Dendritic cell treated with granulocyte-macrophage colony-stimulating factor and Interleukin-4, amounts not matched to agents 40 ng/mL and 50 ng/mL, for 4 days (primary cell): ENCODE measurements at regions not wholly inside any gene's neighbourhood (a gene's known extent, or its start where the extent isn't known, plus 50 kb on each side); places are given as distances from the start of the nearest gene placed in this dataset.

ENCODE experiments used
- H3K27ac Mint-ChIP-seq: one replicate; pipeline ENCODE4 v1.8.0; 2022; ENCODE audit warnings: mild to moderate bottlenecking, mixed read lengths
- H3K27me3 Mint-ChIP-seq: one replicate; pipeline ENCODE4 v1.8.0; 2022; ENCODE audit warnings: mild to moderate bottlenecking, mixed read lengths
- H3K36me3 Mint-ChIP-seq: one replicate; pipeline ENCODE4 v1.8.0; 2022; ENCODE audit warnings: low read depth, mixed read lengths
- H3K4me1 Mint-ChIP-seq: one replicate; pipeline ENCODE4 v1.8.0; 2022; ENCODE audit warnings: low read depth, mixed read lengths
- H3K4me3 Mint-ChIP-seq: one replicate; pipeline ENCODE4 v1.8.0; 2022; ENCODE audit warnings: mild to moderate bottlenecking, moderate library complexity, mixed read lengths
- H3K9me3 Mint-ChIP-seq: one replicate; pipeline ENCODE4 v1.8.0; 2022; ENCODE audit warnings: mixed read lengths
- intact Hi-C: fragments of 100-400 bp; cut with micrococcal nuclease; formaldehyde crosslinking; loops from one replicate; pipeline ENCODE4 v1.15.0; 2022

DNA sequence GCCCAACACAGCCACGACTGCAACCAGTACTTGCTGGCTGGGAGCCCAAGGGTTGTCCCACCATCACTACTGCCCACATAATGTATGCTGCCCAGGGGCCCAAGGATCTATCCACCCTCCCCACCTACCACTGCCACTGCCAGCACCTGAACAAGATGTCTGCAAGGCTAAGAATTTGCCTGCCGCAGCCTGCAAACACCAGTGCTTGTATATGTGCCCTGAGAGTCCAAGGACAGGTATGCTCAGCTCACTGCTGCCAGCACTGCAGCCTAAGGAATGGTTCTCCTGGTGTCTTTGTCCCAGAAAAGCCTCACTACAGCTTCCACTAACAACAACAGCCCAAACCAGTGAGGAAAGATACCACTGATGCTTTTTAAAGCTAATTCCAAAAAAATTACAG lies 1174.0 kb downstream of the SORCS1 start:
- no peaks in the 10 kb centered on the region for H3K36me3 Mint-ChIP-seq

DNA sequence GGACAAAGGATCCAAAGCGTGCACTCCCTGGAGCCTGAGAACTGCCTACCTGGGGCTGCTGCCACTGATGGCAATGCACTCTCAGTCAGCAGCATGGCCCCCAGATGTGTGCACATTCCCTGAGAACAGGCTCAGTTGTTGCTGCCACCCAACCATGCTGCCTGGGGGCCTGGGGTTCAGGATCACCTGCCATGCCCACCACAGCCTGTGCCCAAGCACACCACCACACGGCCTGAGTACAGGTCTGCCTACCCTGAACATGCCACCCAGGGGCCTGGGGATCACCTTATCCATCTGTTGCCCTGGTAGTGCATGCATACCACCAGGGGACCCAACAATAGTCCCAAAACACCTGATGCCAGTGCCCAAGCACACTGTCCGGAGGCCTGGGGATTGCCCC lies 1174.5 kb downstream of the SORCS1 start:
- intact Hi-C loops = no loop called here
- no peaks in the 10 kb centered on the region for H3K36me3 Mint-ChIP-seq
- H3K27ac Mint-ChIP-seq = no peak overlapping the region
- no peaks in the 10 kb centered on the region for H3K27me3 Mint-ChIP-seq
- H3K4me1 Mint-ChIP-seq = no peaks in the 10 kb centered on the region
- H3K9me3 Mint-ChIP-seq = peaks cover 7% of the 10 kb centered on the region
- H3K4me3 Mint-ChIP-seq = no peak overlapping the region

More for the DNA sequence above, 1174.0 kb downstream of the SORCS1 start:
- H3K27ac Mint-ChIP-seq = no peak overlapping the region
- peaks cover 7% of the 10 kb centered on the region for H3K9me3 Mint-ChIP-seq
- no peaks in the 10 kb centered on the region for H3K4me1 Mint-ChIP-seq
- no peaks in the 10 kb centered on the region for H3K27me3 Mint-ChIP-seq
- intact Hi-C loops = no loop called here
- H3K4me3 Mint-ChIP-seq = no peak overlapping the region

DNA sequence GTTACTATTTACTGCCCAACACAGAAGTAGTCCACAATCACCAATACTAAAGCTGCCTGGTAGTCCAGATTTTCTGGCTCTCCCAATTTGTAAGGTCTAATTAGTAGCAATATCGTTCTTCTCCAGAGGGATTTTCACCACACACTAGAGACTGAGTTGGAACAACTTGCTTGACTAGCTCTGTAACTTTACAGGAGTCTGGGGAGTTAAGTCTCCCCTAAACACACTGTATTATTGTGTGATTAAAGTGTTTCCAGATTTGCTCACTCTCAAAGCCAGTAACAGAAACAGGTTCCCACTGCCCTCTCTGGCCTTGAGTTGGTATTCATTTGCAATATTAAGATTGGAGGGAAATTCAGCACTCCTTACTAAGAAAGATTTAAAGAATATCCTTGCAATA lies 1175.7 kb downstream of the SORCS1 start:
- no peaks in the 10 kb centered on the region for H3K36me3 Mint-ChIP-seq
- H3K27me3 Mint-ChIP-seq = no peaks in the 10 kb centered on the region
- no peak overlapping the region for H3K4me3 Mint-ChIP-seq
- intact Hi-C loops = no loop called here
- H3K27ac Mint-ChIP-seq = no peak overlapping the region
- H3K9me3 Mint-ChIP-seq = peaks cover 7% of the 10 kb centered on the region
- H3K4me1 Mint-ChIP-seq = no peaks in the 10 kb centered on the region

DNA sequence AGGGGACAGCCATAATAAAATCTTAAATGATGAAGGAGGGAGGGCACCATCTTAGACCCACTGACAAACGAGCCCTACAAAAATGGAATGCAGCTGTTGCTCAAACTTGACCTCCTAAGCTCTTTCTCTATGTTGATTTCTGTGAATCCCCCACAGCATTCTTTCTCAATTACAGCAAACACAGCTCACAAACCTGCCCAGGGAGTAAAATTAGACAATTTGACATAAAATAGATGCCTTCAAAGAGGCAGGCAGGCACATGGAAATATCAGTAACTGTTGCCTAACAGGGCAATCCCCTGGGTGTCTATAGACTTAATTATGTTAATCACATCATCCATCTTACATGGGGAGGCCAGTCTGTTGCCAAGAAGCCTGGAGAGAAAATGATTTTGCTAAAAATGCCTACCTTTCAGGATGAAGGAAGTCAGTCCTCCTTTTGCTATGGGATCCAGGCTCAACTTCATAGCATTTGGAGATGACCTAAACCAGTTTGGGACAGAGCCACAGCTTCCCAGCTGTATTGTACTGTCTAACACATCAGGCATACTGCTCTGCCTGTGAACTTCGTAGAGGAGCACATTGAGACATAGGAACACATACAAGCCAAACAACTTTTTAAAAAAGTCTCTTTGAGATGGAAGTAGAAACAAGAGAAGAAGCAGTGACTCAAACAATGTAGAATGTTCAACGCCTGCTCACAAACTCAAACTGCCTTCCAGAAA lies 1177.4 kb downstream of the SORCS1 start:
- Mint-ChIP-seq H3K36me3 (no peaks in the 10 kb centered on the region), H3K9me3 (peaks cover 7% of the 10 kb centered on the region), H3K27me3 (no peaks in the 10 kb centered on the region), H3K4me3 (no peak overlapping the region), H3K4me1 (no peaks in the 10 kb centered on the region), H3K27ac (no peak overlapping the region)
- intact Hi-C loops = no loop called here

DNA sequence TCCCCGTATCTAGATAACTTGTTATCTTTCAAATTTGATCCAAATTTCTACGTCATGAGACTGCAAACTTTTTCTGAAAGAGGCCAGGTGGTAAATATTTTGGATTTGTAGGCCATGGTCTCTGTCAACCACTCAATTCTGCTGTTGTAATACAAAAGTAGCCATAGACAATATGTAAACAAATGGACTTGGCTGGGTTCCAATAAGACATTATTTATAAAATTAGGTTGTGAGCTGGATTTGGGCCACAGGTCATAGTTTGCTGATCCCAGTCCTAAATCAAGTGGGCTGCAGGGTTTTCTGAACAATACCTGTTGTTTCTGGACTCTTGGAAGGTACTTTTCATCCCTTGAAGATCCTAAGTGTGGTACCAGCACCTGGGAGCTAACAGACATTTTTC lies 1178.0 kb downstream of the SORCS1 start:
- intact Hi-C loops = no loop called here
- no peaks in the 10 kb centered on the region for H3K36me3 Mint-ChIP-seq
- peaks cover 7% of the 10 kb centered on the region for H3K9me3 Mint-ChIP-seq
- H3K27me3 Mint-ChIP-seq = no peaks in the 10 kb centered on the region
- H3K27ac Mint-ChIP-seq = no peak overlapping the region
- no peak overlapping the region for H3K4me3 Mint-ChIP-seq
- no peaks in the 10 kb centered on the region for H3K4me1 Mint-ChIP-seq

DNA sequence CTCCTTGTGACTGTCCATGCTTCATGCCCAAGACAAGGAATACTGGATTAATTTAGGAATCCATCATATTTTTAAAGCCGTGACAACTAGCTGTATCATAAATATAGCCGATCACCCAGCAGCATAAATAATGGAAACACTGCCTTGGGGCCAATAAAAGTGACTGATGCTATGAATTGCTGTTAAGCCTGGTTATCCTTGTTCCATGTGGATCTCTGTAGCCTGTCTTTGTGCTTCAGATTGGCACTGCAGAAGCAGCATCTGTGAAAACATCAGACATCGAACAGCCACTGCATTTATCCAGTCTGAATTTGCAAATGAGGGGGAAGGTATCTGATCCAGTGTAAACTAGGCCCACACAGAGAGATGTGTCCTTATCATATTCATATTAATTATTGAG lies 1181.8 kb downstream of the SORCS1 start:
- H3K4me3 Mint-ChIP-seq = no peak overlapping the region
- no peaks in the 10 kb centered on the region for H3K36me3 Mint-ChIP-seq
- no peak overlapping the region for H3K27ac Mint-ChIP-seq
- no peaks in the 10 kb centered on the region for H3K4me1 Mint-ChIP-seq
- intact Hi-C loops = no loop called here
- H3K27me3 Mint-ChIP-seq = no peaks in the 10 kb centered on the region
- peaks cover under 1% of the 10 kb centered on the region for H3K9me3 Mint-ChIP-seq

DNA sequence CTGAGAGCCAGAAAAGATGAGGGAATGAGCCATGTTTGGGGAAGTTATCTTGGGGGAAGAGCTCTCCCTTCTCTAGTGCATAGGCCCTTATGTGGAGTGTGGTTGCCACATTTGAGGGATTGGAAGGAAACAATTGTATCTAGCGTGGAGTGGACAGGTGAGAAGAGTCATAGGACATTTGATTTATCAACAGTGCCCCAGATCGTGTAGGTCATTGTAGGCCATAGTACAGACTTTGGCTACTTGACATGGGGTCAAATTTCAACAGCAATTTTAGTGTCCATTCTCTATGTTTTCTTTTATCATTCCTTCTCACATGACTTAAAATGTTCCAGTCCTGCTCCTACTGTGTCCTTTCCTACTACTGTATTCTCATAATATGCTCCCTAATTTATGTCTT lies 1182.8 kb downstream of the SORCS1 start:
- Mint-ChIP-seq H3K4me3 (no peak overlapping the region), H3K4me1 (no peaks in the 10 kb centered on the region), H3K27me3 (no peaks in the 10 kb centered on the region), H3K36me3 (no peaks in the 10 kb centered on the region), H3K9me3 (no peaks in the 10 kb centered on the region), H3K27ac (no peak overlapping the region)
- intact Hi-C loops = no loop called here

DNA sequence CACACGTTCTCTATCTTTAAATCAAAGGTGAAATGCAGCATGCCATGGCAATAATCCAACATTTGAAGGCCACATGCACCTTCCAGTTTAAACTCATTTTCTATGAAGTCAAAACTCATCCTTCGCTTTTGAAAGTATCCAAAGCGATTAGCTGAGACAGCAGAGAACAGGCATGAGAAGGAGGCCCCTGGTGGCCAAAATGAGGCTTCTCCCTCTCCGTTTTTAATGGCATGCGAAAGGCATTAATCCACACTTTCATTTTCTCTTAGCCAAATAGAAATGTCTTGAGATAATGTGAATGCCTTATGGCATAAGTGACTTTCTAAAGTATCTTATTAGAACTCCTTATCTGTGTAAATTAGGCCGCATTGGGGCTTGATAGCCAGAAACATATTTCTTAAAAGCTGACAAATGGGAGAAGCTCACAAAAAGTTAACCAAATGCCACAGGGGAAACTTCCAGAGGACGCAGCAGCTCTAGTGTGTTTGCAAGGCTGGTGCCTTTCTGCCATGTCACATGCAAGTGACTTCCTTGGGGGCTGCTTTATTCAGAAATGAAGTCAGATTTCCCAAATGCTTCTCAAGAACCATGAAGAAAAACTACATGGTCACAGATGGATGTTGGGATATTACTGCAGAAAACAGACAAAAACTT lies 1189.6 kb downstream of the SORCS1 start:
- H3K27me3 Mint-ChIP-seq = no peaks in the 10 kb centered on the region
- H3K4me3 Mint-ChIP-seq = no peak overlapping the region
- H3K27ac Mint-ChIP-seq = no peak overlapping the region
- no peaks in the 10 kb centered on the region for H3K36me3 Mint-ChIP-seq
- H3K4me1 Mint-ChIP-seq = no peaks in the 10 kb centered on the region
- no peaks in the 10 kb centered on the region for H3K9me3 Mint-ChIP-seq
- intact Hi-C loops = no loop called here

DNA sequence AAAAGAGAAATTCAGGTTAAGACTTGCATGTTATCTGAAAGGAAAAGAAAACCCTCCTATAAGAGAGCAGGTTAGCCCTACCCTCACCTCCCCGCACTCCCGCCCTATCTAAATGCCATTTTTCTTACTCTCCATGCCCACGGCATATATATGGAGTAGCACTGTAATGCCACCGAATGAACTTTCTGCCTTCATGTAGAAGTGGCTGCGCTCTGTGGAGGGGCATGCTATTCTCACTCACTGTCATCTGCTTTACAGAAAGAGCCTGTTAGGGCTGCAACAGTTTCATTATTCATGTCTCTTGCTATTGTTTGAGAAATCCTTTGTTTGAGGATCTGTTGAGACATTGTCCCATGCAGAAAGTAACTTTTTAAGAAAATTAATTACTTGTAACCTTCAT lies 1190.6 kb downstream of the SORCS1 start:
- no peaks in the 10 kb centered on the region for H3K9me3 Mint-ChIP-seq
- no peaks in the 10 kb centered on the region for H3K27me3 Mint-ChIP-seq
- H3K36me3 Mint-ChIP-seq = no peaks in the 10 kb centered on the region
- H3K27ac Mint-ChIP-seq = no peak overlapping the region
- no peak overlapping the region for H3K4me3 Mint-ChIP-seq
- no peaks in the 10 kb centered on the region for H3K4me1 Mint-ChIP-seq
- intact Hi-C loops = no loop called here

DNA sequence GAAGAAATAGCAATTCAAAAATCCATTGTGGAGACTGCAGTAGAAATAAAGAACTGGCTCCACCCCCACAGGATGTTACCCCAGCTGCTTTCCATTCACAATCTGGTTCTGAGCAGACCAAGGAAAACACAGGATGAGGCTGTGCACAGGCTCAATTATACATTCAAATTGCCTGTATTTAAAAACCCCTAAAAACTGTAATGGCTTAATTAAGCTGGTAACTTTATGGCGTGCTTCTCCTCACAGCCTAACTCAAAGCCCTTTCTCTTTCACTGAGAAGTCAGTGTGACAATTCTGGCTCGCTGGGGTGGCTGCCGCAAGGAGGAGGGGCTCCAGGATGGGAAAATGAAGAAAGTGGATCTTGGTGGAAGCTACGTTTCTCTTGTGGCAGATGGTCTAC lies 1191.1 kb downstream of the SORCS1 start:
- Mint-ChIP-seq H3K27ac (no peak overlapping the region), H3K9me3 (no peaks in the 10 kb centered on the region), H3K27me3 (no peaks in the 10 kb centered on the region), H3K4me1 (no peaks in the 10 kb centered on the region), H3K36me3 (no peaks in the 10 kb centered on the region), H3K4me3 (no peak overlapping the region)
- intact Hi-C loops = no loop called here

DNA sequence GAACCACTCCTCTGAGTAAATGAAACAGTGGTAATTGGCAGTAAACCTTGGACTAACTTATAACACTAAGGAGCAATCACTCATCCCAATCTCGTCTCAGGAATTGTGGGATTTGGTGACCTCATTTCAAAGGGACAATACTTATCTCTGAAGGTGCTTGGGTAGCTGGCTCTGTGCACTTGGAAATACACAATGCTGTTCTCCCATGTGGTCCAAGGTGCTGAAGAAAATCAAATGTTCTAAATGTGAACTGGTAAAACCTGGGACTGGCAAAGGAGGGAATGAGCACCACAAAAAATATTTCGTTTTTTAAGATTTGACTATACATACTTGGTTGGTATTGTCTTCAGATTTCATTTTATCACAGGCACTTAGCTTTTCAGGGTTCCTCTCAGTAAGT lies 1193.0 kb downstream of the SORCS1 start:
- H3K27me3 Mint-ChIP-seq = no peaks in the 10 kb centered on the region
- no peaks in the 10 kb centered on the region for H3K9me3 Mint-ChIP-seq
- H3K36me3 Mint-ChIP-seq = no peaks in the 10 kb centered on the region
- H3K4me3 Mint-ChIP-seq = no peak overlapping the region
- H3K4me1 Mint-ChIP-seq = no peaks in the 10 kb centered on the region
- no peak overlapping the region for H3K27ac Mint-ChIP-seq
- intact Hi-C loops = no loop called here

DNA sequence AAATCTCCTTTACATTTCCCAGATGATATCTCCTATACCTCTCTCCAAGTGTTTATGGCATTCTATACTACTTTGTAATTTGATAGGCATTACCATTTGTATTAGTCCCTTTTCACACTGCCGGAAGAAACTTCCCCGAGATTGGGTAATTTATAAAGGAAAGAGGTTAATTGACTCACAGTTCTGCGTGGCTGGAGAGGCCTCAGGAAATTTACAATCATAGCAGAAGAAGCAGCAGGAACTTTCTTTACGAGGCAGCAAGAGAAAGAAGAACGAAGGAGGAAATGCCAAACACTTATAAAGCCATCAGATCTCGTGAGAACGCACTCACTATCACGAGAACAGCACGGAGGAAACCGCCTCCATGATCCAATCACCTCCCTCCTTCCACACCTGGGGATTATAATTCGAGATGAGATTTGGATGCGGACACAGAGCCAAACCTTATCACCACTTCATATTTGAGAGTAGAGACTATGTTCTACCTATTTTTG lies 1194.6 kb downstream of the SORCS1 start:
- H3K4me1 Mint-ChIP-seq = no peaks in the 10 kb centered on the region
- no peak overlapping the region for H3K27ac Mint-ChIP-seq
- intact Hi-C loops = no loop called here
- H3K36me3 Mint-ChIP-seq = no peaks in the 10 kb centered on the region
- H3K27me3 Mint-ChIP-seq = no peaks in the 10 kb centered on the region
- no peak overlapping the region for H3K4me3 Mint-ChIP-seq
- no peaks in the 10 kb centered on the region for H3K9me3 Mint-ChIP-seq

DNA sequence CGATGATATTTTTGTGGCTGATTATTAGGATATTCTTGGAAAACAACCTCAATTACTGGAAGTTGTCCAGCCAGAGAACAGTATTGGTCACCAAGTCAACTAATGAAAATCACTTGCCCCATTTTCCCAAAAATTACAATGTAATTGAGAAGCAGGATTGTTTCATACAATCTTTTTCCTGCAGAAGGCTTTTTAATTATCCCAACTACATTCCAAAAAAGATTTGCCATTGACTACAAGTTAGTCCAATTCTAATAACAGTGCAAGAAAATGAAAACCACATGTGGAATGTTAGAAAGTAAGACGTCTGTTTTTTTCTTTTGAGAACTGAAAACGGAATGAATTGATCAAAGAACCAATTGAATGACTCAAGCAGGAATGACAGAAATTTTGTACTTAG lies 1195.8 kb downstream of the SORCS1 start:
- no peaks in the 10 kb centered on the region for H3K9me3 Mint-ChIP-seq
- H3K4me3 Mint-ChIP-seq = no peak overlapping the region
- H3K4me1 Mint-ChIP-seq = no peaks in the 10 kb centered on the region
- no peaks in the 10 kb centered on the region for H3K36me3 Mint-ChIP-seq
- intact Hi-C loops = no loop called here
- H3K27ac Mint-ChIP-seq = no peak overlapping the region
- no peaks in the 10 kb centered on the region for H3K27me3 Mint-ChIP-seq

DNA sequence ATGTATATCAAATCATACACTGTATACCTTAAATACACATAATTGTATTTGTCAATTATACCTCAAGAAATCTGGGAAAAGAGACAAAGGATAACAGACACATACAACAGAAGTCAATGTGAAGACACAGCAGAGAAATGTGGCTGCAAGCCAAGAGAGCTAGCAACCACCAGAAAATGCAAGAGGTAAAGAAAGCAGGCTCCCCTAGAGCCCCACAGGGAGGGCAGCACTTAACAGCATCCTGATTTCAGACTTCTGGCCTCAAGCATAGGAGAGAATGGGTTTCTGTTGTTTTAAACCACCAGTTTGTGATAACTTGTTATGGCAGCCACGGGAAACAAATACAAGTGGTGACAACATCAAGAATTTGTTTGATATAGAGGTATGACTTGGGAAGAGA lies 1197.2 kb downstream of the SORCS1 start:
- H3K9me3 Mint-ChIP-seq = no peaks in the 10 kb centered on the region
- H3K27me3 Mint-ChIP-seq = no peaks in the 10 kb centered on the region
- intact Hi-C loops = no loop called here
- H3K36me3 Mint-ChIP-seq = no peaks in the 10 kb centered on the region
- H3K4me1 Mint-ChIP-seq = no peaks in the 10 kb centered on the region
- no peak overlapping the region for H3K27ac Mint-ChIP-seq
- no peak overlapping the region for H3K4me3 Mint-ChIP-seq

DNA sequence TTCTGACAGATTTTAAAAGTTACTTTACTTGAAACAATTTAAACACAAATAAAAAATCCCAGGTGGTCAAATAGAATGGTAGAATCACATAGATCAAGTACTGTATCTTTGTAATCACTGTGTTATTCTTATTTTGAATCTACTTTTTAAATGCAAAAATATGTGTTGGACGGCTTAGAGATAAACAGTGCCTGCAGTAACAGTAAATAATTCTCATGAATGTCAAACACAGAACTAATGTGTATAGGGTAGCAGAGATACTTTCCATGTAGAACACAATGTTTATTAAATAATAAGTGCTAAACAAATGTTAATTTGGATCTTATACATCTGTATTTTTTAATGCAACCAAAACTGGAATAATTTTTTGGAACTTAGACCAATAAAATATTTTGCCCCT lies 1199.4 kb downstream of the SORCS1 start:
- Mint-ChIP-seq H3K4me3 (no peak overlapping the region), H3K36me3 (no peaks in the 10 kb centered on the region), H3K9me3 (no peaks in the 10 kb centered on the region), H3K27me3 (no peaks in the 10 kb centered on the region), H3K27ac (no peak overlapping the region), H3K4me1 (no peaks in the 10 kb centered on the region)
- intact Hi-C loops = no loop called here
